Smooth muscle cell (in vitro differentiated cells): ENCODE measurements at regions not wholly inside any gene's neighbourhood (a gene's known extent, or its start where the extent isn't known, plus 50 kb on each side); places are given as distances from the start of the nearest gene placed in this dataset.
A peak's percentile ranks its signal among the peaks of the same experiment; 100 is the strongest.

ENCODE experiments used
- DNase-seq: peaks from one replicate; lab custom pipeline; 2025; ENCODE audit not compliant: unreplicated experiment; lab: John Stamatoyannopoulos, UW
- H2AFZ ChIP-seq: fragments of 200-600 bp; sonication (generic); 2 replicates; pipeline ENCODE4 v1.6.0; 2016; ENCODE audit warnings: antibody characterized with exemption, low read depth, mild to moderate bottlenecking
- H3F3A ChIP-seq: fragments of 200-600 bp; sonication (generic); 2 replicates; pipeline ENCODE4 v1.6.0; 2017; ENCODE audit warnings: antibody characterized with exemption, low read depth
- H3K27ac ChIP-seq: fragments of 200-600 bp; sonication (generic); 2 replicates; pipeline ENCODE4 v1.5.1; 2016; ENCODE audit warnings: low read depth, mild to moderate bottlenecking
- H3K27me3 ChIP-seq: fragments of 200-600 bp; sonication (generic); 2 replicates; pipeline ENCODE4 v1.6.1; 2016; ENCODE audit warnings: low read depth, mild to moderate bottlenecking
- H3K36me3 ChIP-seq: fragments of 200-600 bp; sonication (generic); 2 replicates; pipeline ENCODE4 v1.5.1; 2016; ENCODE audit warnings: low read depth
- H3K4me1 ChIP-seq: fragments of 200-600 bp; sonication (generic); 2 replicates; pipeline ENCODE4 v1.5.1; 2016; ENCODE audit warnings: low read depth
- H3K4me2 ChIP-seq: fragments of 200-600 bp; sonication (generic); 2 replicates; pipeline ENCODE4 v1.6.0; 2016; ENCODE audit warnings: mild to moderate bottlenecking
- H3K4me3 ChIP-seq: fragments of 200-600 bp; sonication (generic); 2 replicates; pipeline ENCODE4 v1.5.1; 2016; ENCODE audit warnings: mild to moderate bottlenecking
- H3K79me2 ChIP-seq: fragments of 200-600 bp; sonication (generic); 2 replicates; pipeline ENCODE4 v1.6.0; 2016; ENCODE audit warnings: low read depth, mild to moderate bottlenecking
- H3K9ac ChIP-seq: fragments of 200-600 bp; sonication (generic); 2 replicates; pipeline ENCODE4 v1.6.0; 2016; ENCODE audit warnings: low read depth
- H3K9me3 ChIP-seq: fragments of 200-600 bp; sonication (generic); replicated peaks from 2 replicates; pipeline ENCODE4 v1.5.1; 2016; ENCODE audit warnings: low read depth
- H4K20me1 ChIP-seq: fragments of 200-600 bp; sonication (generic); 2 replicates; pipeline ENCODE4 v1.6.0; 2016; ENCODE audit warnings: low read depth
- CTCF ChIP-seq: fragments of 200-600 bp; sonication (generic); IDR thresholded peaks from 2 replicates; pipeline ENCODE4 v1.5.1; 2017; ENCODE audit warnings: borderline replicate concordance, mild to moderate bottlenecking, antibody characterized with exemption; ENCODE audit not compliant: insufficient read depth, poor library complexity, severe bottlenecking
- WGBS: methylation state at CpG from one replicate; pipeline ENCODE4 v1.1.7; 2016; ENCODE audit warnings: low lambda C conversion rate; 5-methylcytosine and 5-hydroxymethylcytosine counted together

DNA sequence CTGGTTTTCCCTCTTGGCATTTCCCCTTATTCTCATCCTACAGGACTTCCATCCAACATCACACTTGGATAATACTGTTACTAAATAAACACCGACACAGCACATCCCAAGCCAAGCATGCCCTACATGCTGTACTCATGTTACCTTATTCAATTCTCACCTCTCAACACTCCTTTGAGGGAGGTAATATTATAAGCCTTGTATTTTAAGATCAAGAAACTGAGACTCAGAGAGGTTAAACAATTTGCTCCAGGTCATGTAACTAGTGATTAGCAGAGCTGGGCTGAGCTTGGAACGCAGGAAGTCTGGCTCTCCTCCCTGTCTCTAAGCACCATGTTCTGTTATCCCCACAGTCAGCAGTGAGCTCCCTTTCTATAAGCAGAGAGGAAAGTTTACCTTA is 333.6 kb upstream of the IGFBP7 start:
- no peaks in the 10 kb centered on the region for H3K9me3 ChIP-seq
- no peak overlapping the region for H3K4me2 ChIP-seq
- no peaks in the 10 kb centered on the region for H3K79me2 ChIP-seq
- H3K36me3 ChIP-seq: no peaks in the 10 kb centered on the region
- no peaks in the 10 kb centered on the region for H4K20me1 ChIP-seq
- H3K9ac ChIP-seq: no peak overlapping the region
- H3K4me1 ChIP-seq: no peaks in the 10 kb centered on the region
- H3K4me3 ChIP-seq: no peak overlapping the region
- no peaks in the 10 kb centered on the region for H3F3A ChIP-seq
- DNase-seq: no peak
- no peak for TF ChIP-seq CTCF
- H2AFZ ChIP-seq: no peak overlapping the region
- H3K27me3 ChIP-seq: peaks cover 4% of the 10 kb centered on the region
- H3K27ac ChIP-seq: no peak overlapping the region
- WGBS: 77% methylated on average over 2 of the region's 2 CpGs

DNA sequence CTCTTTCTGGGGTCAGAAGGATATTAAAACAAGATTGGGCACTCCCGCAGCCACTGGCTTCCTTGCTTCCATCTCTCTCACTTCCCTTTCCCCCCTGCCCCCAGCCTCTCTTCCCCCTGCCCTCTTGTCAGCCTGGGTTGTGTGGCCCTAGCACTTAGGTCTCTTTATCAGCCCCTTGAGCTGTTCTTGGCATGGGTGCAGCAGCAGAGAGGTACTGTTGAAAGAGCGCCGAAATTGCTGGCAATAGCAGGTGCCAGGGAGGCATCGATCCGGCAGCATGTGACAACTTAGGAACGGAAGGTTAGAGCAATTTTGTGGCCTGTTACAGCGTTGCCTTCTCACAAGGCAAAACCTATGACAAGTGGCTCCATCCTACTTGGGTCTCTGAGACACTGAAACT is 333.1 kb upstream of the IGFBP7 start:
- Histone ChIP-seq H3K79me2 (no peaks in the 10 kb centered on the region), H3K36me3 (no peaks in the 10 kb centered on the region), H3F3A (no peaks in the 10 kb centered on the region), H4K20me1 (no peaks in the 10 kb centered on the region), H3K27me3 (peaks cover 4% of the 10 kb centered on the region), H3K4me1 (no peaks in the 10 kb centered on the region), H3K9me3 (no peaks in the 10 kb centered on the region), H3K9ac (no peak overlapping the region), H3K4me2 (no peak overlapping the region), H2AFZ (no peak overlapping the region), H3K27ac (no peak overlapping the region), H3K4me3 (no peak overlapping the region)
- 84% methylated on average over 7 of the region's 7 CpGs for WGBS
- no peak for TF ChIP-seq CTCF
- no peak for DNase-seq

DNA sequence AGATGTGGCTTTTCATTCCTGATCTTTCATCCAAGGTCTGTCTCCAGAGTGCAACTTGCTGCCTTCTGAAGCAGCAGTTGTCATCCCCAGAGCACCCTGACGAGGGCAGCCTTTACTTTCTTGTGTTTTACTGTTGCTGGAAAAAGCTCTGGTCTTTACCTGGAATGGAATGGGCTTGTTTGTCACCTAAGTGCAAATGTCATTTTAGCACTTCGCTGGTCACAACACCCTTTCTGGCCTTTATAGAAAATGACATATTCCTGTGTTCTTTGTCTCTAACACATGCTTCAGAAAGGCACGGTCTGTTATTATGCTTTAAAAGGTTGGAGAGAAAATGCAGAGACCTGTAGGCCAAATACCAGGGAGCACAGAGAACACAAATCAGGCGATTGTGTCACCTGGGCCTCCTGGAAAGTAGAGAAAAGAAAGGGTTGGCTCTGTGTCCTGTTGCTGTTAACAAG is 332.7 kb upstream of the IGFBP7 start:
- H3K9me3 ChIP-seq: no peaks in the 10 kb centered on the region
- no peak overlapping the region for H2AFZ ChIP-seq
- H4K20me1 ChIP-seq: no peaks in the 10 kb centered on the region
- H3K79me2 ChIP-seq: no peaks in the 10 kb centered on the region
- H3K9ac ChIP-seq: no peak overlapping the region
- H3K36me3 ChIP-seq: no peaks in the 10 kb centered on the region
- no peaks in the 10 kb centered on the region for H3K4me1 ChIP-seq
- 25% methylated on average over 4 of the region's 4 CpGs for WGBS
- no peak overlapping the region for H3K27ac ChIP-seq
- no peak for DNase-seq
- peaks cover 4% of the 10 kb centered on the region for H3K27me3 ChIP-seq
- no peaks in the 10 kb centered on the region for H3F3A ChIP-seq
- peak; percentile 81 for TF ChIP-seq CTCF
- H3K4me2 ChIP-seq: no peak overlapping the region
- no peak overlapping the region for H3K4me3 ChIP-seq

DNA sequence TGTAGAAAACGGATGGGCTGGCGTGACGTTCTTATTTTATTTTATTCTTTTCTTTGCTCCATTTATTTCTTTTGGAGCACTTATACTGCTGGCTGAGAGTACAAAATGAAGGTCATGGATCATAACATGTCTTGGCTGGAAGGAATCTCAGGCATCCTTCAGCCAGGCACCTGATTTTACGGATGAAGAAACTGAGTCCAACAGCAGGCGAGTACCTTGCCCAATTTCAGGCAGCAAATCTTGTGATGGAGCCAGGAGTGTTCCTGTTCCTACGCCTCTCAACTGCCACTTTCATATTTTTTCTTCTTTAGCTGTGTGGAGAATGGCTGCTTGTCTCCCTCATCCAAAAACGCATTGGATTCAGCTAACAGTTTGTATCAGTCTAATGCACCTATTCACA is 332.1 kb upstream of the IGFBP7 start:
- 52% methylated on average over 7 of the region's 7 CpGs for WGBS
- H3K79me2 ChIP-seq: no peaks in the 10 kb centered on the region
- no peaks in the 10 kb centered on the region for H4K20me1 ChIP-seq
- no peaks in the 10 kb centered on the region for H3K4me1 ChIP-seq
- H3K4me3 ChIP-seq: no peak overlapping the region
- no peak for DNase-seq
- no peak overlapping the region for H2AFZ ChIP-seq
- no peaks in the 10 kb centered on the region for H3K9me3 ChIP-seq
- no peak overlapping the region for H3K27ac ChIP-seq
- H3K36me3 ChIP-seq: no peaks in the 10 kb centered on the region
- no peaks in the 10 kb centered on the region for H3F3A ChIP-seq
- peaks cover 4% of the 10 kb centered on the region for H3K27me3 ChIP-seq
- TF ChIP-seq CTCF: no peak
- H3K4me2 ChIP-seq: no peak overlapping the region
- no peak overlapping the region for H3K9ac ChIP-seq
